GM23248 (cell line): ENCODE measurements at regions not wholly inside any gene's neighbourhood (a gene's known extent, or its start where the extent isn't known, plus 50 kb on each side); places are given as distances from the start of the nearest gene placed in this dataset.

Source experiments
- DNase-seq: peaks from one replicate; pipeline ENCODE4 v3.0.0-alpha.2; 2015
- H2AFZ ChIP-seq: fragments of 200-600 bp; sonication (generic); 2 replicates; pipeline ENCODE4 v1.6.1; 2016; ENCODE audit warnings: antibody characterized with exemption
- H3F3A ChIP-seq: fragments of 200-600 bp; sonication (generic); 2 replicates; pipeline ENCODE4 v1.6.1; 2016; ENCODE audit warnings: mild to moderate bottlenecking, antibody characterized with exemption, mixed run types; ENCODE audit not compliant: insufficient read depth
- H3K27ac ChIP-seq: fragments of 200-600 bp; sonication (generic); 2 replicates; pipeline ENCODE4 v1.5.1; 2016; ENCODE audit warnings: mild to moderate bottlenecking
- H3K27me3 ChIP-seq: fragments of 200-600 bp; sonication (generic); replicated peaks from 2 replicates; pipeline ENCODE4 v1.6.1; 2016; ENCODE audit warnings: mild to moderate bottlenecking; ENCODE audit not compliant: insufficient read depth
- H3K36me3 ChIP-seq: fragments of 200-600 bp; sonication (generic); 2 replicates; pipeline ENCODE4 v1.6.1; 2016; ENCODE audit warnings: low read depth, mild to moderate bottlenecking
- H3K4me1 ChIP-seq: fragments of 200-600 bp; sonication (generic); 2 replicates; pipeline ENCODE4 v1.6.1; 2016; ENCODE audit warnings: mild to moderate bottlenecking; ENCODE audit not compliant: insufficient read depth
- H3K4me2 ChIP-seq: fragments of 200-600 bp; sonication (generic); one replicate; pipeline ENCODE4 v1.6.1; 2016; ENCODE audit warnings: mild to moderate bottlenecking; ENCODE audit not compliant: unreplicated experiment
- H3K4me3 ChIP-seq: fragments of 200-600 bp; sonication (generic); 2 replicates; pipeline ENCODE4 v1.5.1; 2016; ENCODE audit warnings: mild to moderate bottlenecking
- H3K79me2 ChIP-seq: fragments of 200-600 bp; sonication (generic); 2 replicates; pipeline ENCODE4 v1.6.1; 2016; ENCODE audit warnings: mild to moderate bottlenecking; ENCODE audit not compliant: insufficient read depth
- H3K9ac ChIP-seq: fragments of 200-600 bp; sonication (generic); 2 replicates; pipeline ENCODE4 v1.6.1; 2016; ENCODE audit warnings: mild to moderate bottlenecking
- H3K9me2 ChIP-seq: fragments of 200-600 bp; sonication (generic); 2 replicates; pipeline ENCODE4 v1.6.1; 2016; ENCODE audit warnings: mixed run types, mild to moderate bottlenecking, moderate library complexity; ENCODE audit not compliant: insufficient read depth
- H3K9me3 ChIP-seq: fragments of 200-600 bp; sonication (generic); one replicate; pipeline ENCODE4 v1.6.1; 2017; ENCODE audit warnings: low read depth
- H4K20me1 ChIP-seq: fragments of 200-600 bp; sonication (generic); 2 replicates; pipeline ENCODE4 v1.6.0; 2016; ENCODE audit not compliant: insufficient read depth
- EZH2 ChIP-seq: fragments of 200-600 bp; sonication (generic); IDR thresholded peaks from 2 replicates; pipeline ENCODE4 v1.6.1; 2018; ENCODE audit warnings: antibody characterized with exemption, mild to moderate bottlenecking; ENCODE audit not compliant: insufficient read depth, poor library complexity, severe bottlenecking
- EZH2phosphoT487 ChIP-seq: fragments of 200-600 bp; sonication (generic); IDR thresholded peaks from 2 replicates; pipeline ENCODE4 v1.6.1; 2018; ENCODE audit warnings: antibody characterized with exemption, moderate library complexity, mild to moderate bottlenecking, low read depth; ENCODE audit not compliant: insufficient read depth
- WGBS, 2 experiments: methylation state at CpG; one replicate each; pipeline ENCODE4 v1.1.6; 2015 to 2017; ENCODE audit warnings: low lambda C conversion rate in 2 of 2, low coverage in 1 of 2; ENCODE audit errors: missing lambda C conversion rate in 2 of 2; 5-methylcytosine and 5-hydroxymethylcytosine counted together
- in situ Hi-C: fragments of 300-500 bp; cut with MboI; formaldehyde crosslinking; loops from 2 replicates; pipeline ENCODE4 v1.15.0; 2020

DNA sequence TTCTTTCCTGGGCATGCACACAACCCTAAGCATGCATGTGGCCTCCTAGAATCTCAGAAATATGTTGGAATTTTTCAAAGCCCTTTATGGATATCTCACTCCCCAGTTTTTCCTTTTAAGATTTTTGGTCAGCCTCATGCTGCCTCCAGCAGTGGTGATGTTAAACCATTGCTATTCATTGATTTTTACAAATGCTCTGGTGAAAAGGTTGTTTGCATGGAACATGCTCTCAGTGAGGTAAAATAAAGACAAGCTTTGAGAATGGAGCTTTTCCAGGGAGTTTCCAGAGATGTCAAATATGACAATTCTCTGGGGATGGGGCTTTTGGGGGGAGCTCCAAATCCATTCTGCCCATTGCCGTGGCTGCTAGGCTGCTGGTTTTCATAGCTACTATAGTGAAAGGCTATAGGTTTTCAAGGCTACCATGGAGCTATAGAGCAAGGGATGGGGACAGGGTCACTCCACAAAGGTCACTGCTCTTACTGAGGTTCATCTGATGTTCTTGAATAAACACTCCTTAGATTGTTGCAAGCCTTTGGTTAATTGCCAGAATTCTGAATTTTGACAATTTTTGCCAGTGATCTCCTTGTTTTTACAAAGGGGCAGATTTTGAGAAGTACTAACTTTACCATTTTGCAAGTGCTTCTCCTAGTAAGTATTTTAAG, 178.1 kb upstream of the ARG1 start:
- H3K27me3 ChIP-seq = no peaks in the 10 kb centered on the region
- TF ChIP-seq EZH2phosphoT487 (no peak), EZH2 (no peak)
- no peaks in the 10 kb centered on the region for H3K36me3 ChIP-seq
- H3K9me2 ChIP-seq = no peaks in the 10 kb centered on the region
- H3K9ac ChIP-seq = no peak overlapping the region
- no peak overlapping the region for H3K27ac ChIP-seq
- no peaks in the 10 kb centered on the region for H3K9me3 ChIP-seq
- DNase-seq = no peak
- in situ Hi-C loops = no loop called here
- no peak overlapping the region for H3K4me3 ChIP-seq
- H3K4me2 ChIP-seq = no peak overlapping the region
- peaks cover 6% of the 10 kb centered on the region for H3K4me1 ChIP-seq
- no peak overlapping the region for H2AFZ ChIP-seq
- peaks cover 11% of the 10 kb centered on the region for H3F3A ChIP-seq
- no peaks in the 10 kb centered on the region for H4K20me1 ChIP-seq
- no peaks in the 10 kb centered on the region for H3K79me2 ChIP-seq
- 58 to 67% methylated on average over 1 of the region's 1 CpG for WGBS, 2 experiments

DNA sequence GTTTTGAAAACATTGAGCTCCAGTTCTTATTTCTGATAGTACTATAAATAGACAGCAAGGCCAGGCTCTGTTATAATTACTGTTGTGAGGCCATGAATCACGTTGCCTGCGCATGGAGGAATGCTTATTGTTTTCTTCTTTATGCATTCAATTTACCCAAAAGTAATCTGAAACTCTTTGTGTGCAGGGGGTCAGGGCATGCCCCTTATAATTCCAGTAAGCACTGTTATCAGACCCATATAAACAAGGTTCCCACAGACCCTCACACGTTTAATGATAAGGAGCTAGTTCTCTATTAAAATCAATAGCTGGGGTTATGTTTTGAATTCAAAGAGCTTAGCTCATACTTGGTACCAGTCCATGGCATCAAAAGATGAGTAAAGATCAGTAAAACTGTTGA, 174.8 kb upstream of the ARG1 start:
- peaks cover 28% of the 10 kb centered on the region for H3F3A ChIP-seq
- H3K27me3 ChIP-seq = no peaks in the 10 kb centered on the region
- peaks cover 17% of the 10 kb centered on the region for H3K4me1 ChIP-seq
- no peaks in the 10 kb centered on the region for H4K20me1 ChIP-seq
- DNase-seq = no peak
- no peak overlapping the region for H3K27ac ChIP-seq
- no peak overlapping the region for H3K9ac ChIP-seq
- no peaks in the 10 kb centered on the region for H3K9me2 ChIP-seq
- TF ChIP-seq EZH2phosphoT487 (no peak), EZH2 (no peak)
- no peak overlapping the region for H2AFZ ChIP-seq
- WGBS, 2 experiments = 91 to 93% methylated on average over 3 of the region's 3 CpGs
- H3K36me3 ChIP-seq = no peaks in the 10 kb centered on the region
- no peak overlapping the region for H3K4me3 ChIP-seq
- H3K9me3 ChIP-seq = no peaks in the 10 kb centered on the region
- H3K79me2 ChIP-seq = no peaks in the 10 kb centered on the region
- H3K4me2 ChIP-seq = no peak overlapping the region
- in situ Hi-C loops = no loop called here

DNA sequence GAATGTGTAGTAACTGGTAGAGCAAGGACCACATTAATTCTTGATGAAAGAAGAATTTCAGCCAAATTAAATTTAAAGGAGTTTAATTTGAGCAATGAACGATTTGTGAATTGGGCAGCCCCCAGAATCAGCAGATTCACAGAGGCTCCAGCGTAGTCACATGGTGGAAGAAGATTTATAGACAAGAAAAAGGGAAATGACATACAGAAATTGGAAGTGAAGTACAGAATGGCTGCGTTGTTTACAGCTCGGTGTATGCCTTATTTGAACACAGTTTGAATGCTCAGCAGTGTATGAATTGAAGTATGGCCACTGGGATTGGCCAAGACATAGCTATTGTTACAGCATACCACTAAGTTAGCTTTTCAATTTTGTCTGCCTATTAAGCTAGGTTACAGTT, 173.6 kb upstream of the ARG1 start:
- 74 to 97% methylated on average over 3 to 4 of the region's 4 CpGs for whole genome bisulfite sequencing, 2 experiments
- no peak for DNase-seq

DNA sequence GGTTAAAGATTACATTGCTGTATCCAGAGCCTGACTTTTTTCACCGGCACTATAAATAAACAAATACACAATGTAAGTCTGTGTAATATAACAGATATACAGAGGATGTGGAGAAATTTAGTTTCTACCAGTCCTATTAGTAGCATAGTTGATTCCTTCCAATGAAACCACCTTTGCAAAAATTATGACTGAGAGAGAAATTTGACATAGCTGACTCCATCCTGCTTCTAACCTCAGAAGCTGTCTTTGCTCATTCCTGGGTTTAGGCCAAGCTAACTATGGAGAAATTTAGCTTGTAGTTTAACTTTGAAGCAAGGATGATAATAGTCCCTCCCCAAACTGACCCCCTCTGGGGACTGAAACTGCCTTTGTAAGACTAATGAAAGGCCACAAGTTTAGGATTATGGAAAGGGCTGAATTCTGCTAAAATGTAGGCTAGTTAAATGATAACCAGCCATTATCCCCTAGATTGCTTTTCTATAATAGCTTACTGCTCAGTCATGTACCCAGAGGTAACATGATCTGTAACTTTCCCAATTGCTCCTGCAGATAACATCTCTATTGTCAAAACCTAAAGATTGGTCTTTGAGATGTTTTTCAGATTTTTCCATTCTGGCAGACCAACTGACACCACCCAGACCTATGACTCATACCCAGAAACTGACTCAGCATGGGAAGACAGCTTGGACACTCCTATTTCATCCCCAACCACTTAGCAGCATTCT, 172.8 kb upstream of the ARG1 start:
- Histone ChIP-seq H3K79me2 (no peaks in the 10 kb centered on the region), H3K4me2 (peak overlapping the region; percentile 16), H2AFZ (peak overlapping the region; percentile 24), H3K27ac (peak overlapping the region; percentile 71), H3K27me3 (no peaks in the 10 kb centered on the region), H3K9me2 (no peaks in the 10 kb centered on the region), H3F3A (peaks cover 28% of the 10 kb centered on the region), H3K4me1 (peaks cover 17% of the 10 kb centered on the region), H3K9ac (peak overlapping the region; percentile 16; the same call in 1 of the 2 replicates), H3K9me3 (no peaks in the 10 kb centered on the region), H3K4me3 (no peak overlapping the region), H3K36me3 (no peaks in the 10 kb centered on the region), H4K20me1 (no peaks in the 10 kb centered on the region)
- TF ChIP-seq EZH2phosphoT487 (no peak), EZH2 (no peak)
- in situ Hi-C loops = no loop called here
- DNase-seq = peak; percentile 90
- 90 to 95% methylated on average over 1 of the region's 1 CpG for WGBS, 2 experiments

More for the DNA sequence above, 173.6 kb upstream of the ARG1 start:
- Histone ChIP-seq H3K4me2 (no peak overlapping the region), H3K27me3 (no peaks in the 10 kb centered on the region), H2AFZ (peak overlapping the region; percentile 24; the same call in 1 of the 2 replicates), H3K9me2 (no peaks in the 10 kb centered on the region), H4K20me1 (no peaks in the 10 kb centered on the region), H3F3A (peaks cover 28% of the 10 kb centered on the region), H3K4me1 (peaks cover 17% of the 10 kb centered on the region), H3K9me3 (no peaks in the 10 kb centered on the region), H3K9ac (no peak overlapping the region), H3K36me3 (no peaks in the 10 kb centered on the region), H3K4me3 (no peak overlapping the region), H3K79me2 (no peaks in the 10 kb centered on the region), H3K27ac (peak overlapping the region; percentile 71)
- in situ Hi-C loops = no loop called here
- no peak for TF ChIP-seq EZH2
- no peak for TF ChIP-seq EZH2phosphoT487
